HG03175 (cell line): ENCODE measurements at regions not wholly inside any gene's neighbourhood (a gene's known extent, or its start where the extent isn't known, plus 50 kb on each side); places are given as distances from the start of the nearest gene placed in this dataset.

ENCODE experiments used
- ATAC-seq: cut with Tn5 transposase; IDR thresholded peaks from one replicate; pipeline ENCODE4 v1.9.1; 2021; ENCODE audit warnings: mild to moderate bottlenecking, moderate library complexity; ENCODE audit not compliant: unreplicated experiment

GRCh38 chr5:88666761-88667495 is 216.1 kb downstream of the MEF2C start:
- peak; percentile 73 for ATAC-seq

DNA sequence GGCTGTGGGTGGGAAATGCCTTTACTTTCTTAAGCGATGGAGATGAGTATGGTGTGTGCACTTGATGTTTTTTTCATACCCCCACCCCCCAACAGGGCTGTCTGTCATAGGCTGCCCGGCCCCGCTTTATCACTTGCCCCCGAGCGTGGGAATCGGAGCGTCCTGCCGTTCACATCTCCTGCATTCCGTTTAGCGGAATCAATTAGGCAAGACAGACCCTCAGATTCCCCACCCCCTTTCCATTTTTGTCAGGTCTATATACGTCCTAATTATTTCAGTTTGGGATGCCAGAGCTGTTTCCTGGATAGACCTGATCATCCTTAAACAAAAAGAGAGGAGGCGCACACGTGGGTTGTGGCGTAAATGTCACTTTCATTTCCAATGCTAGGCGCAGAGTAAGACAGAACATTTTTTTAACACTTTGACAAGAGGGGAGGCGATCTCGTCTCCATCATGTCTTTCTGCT is 217.2 kb downstream of the MEF2C start:
- no peak for ATAC-seq

- ATAC-seq: no peak
Observed at GRCh38 chr5:88664645-88665044, 218.3 kb downstream of the MEF2C start.

DNA sequence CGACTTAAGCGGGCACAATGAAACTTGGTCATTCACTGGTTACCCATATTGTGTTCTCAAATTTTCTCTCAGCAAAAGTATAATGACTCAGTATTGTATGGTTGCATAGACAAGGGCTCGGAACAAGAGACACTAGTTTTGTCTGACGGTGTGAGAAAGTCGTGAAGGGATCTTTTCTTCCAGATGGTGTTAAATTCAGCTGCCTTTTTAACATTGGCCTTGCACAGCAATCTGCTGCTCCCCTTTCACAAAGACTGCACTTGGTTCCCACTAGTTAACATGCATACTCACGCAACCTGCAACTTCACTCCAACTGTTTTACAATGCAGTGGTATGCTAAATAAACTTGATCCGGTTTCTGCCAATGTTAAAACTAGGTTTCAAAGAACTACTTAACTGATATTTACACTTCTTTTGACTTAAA is 219.2 kb downstream of the MEF2C start:
- ATAC-seq: no peak

DNA sequence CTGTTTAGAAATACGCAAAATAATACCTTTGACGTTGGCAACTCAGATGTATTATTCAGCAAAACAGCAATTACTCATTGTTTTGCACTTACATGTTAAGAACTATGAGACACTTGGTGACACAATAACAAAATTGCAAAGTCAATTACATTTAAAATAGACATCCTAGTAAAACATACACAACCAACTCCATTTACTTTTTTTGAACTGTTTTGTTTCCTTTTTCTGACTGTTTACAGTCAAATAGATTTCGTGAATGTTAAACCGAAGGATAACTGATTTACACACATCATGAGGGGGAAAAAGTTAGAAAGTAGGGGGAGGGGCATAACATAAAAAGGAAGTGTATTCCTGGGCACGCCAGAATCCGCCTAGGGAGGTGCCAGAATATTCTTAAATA is 220.1 kb downstream of the MEF2C start:
- ATAC-seq: no peak

- ATAC-seq: no peak
Observed at GRCh38 chr5:88661806-88662207, 221.2 kb downstream of the MEF2C start.

GRCh38 chr5:88660947-88661805 is 221.8 kb downstream of the MEF2C start:
- ATAC-seq: peak; percentile 71

DNA sequence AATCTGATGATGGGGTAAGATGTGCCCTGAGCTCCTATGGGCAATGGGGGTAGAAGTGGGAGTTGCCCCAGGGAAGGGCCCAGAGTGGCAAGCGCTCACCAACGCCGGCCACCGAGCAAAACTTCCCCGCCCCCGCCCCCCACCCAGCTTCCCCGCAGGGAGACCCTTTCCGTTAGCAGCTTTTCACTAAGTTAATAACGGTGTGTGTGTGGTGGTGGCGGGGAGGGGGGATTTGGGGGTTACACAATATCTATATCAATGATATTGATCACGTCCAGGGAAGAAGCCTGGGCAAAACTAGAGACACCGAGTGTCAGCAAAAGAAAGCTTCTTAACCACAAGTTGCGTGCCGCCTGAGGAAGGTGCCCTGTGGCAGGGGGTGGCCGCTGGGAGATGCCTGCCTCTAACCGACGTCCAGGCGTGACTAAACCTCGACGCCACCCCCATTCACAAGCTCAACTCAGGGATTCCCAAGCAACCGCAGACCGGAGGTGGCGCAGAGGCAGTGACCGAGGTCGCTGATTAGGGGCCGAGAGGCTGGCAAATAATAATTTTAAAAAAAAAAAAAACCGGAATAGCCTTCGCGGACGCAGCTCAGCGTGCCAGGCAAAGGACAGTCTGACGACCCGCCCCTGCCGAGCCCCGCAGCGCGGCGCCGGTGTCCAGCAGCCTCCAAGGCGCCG is 222.6 kb downstream of the MEF2C start:
- ATAC-seq: peak; percentile 11

DNA sequence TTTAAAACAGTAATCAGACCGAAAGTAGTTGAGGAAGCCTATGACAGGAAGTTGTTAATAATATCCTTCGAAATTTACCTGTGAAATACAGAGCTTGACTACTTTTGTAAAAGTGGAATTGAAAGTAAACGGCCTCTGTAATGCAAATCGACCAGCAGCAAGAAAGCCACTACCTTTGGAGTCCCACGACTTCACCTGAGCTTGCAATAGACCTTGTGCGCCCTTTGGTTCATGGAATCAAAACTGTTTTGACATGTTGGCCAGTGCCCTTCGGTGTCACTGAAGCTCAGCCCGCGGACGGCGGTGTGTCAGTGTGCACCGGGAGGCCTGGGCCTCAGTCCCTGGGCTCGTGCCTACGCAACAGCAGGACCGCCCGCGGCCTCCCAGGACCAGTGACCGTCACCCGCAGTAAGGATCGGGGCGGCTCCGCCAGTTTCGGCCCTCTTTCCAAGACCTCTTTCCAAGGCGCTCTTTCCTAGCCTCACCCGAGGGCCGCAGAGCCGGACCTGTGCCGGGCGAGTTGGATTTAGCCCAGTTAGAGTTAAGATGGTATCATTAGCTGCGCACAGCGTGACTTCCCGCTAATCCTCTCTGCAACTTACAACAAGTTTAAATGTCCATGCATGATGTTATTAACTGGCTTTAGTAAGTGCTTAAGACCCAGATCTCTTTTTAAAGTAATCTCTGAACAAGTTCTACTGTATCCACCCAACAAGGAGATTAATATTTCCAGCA is 223.3 kb downstream of the MEF2C start:
- peak; percentile 56 for ATAC-seq

DNA sequence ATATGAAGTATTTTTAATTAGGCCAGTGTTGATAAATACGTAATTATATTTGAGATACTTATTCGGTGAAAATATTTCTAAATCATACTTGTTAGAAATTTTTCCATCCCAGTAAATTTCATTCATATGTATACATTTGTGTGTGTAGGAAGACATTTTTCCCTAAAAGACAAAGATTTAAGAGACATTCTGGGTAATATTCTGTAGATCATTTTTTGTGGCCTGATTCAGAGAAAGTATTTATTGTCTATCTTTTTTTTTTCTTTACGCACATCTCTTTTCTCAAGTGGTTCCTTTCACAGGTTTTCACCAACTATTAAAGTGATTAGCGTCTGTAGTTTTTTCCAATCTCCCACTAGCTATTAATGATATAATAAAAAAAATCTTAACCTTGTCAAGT is 224.1 kb downstream of the MEF2C start:
- ATAC-seq: no peak

DNA sequence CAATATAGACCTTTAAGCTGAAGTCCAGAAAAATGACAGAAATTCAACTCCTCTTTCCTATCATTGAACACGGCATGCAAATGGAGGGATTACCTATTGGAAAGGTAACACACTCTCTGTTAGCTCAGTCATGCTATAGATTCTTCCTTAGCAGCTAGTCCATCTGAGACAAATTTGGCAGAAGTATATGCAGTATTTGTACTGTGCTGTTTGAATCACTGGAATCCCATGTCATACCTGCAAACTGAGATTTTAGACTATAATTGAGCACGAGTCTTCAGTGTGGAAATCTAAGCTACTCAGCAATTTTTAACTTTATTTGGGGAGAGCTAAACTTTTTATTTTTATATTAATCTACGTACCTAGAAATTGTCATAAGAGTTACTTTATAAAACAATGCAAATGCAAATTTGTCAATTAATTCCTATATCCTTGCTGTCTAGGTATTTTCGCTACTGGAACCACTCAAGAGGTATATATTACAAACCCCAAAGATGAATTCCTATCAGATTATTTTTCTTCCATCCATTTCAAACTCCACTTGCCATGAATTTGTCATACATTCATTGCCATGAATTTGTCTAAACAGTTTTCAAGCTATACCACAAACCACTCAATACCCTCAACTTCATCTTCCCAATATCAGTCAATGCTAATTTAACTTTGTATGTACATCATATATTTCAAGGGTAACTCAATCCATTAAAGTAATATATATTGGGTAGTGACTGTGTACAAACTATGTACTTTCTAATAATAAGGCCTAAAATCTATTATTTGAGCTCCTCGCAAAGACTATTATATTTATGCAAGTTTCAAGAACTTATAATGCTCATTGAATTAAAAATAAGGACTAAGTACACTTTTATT is 224.8 kb downstream of the MEF2C start:
- ATAC-seq: no peak

GRCh38 chr5:88657136-88657535 is 225.8 kb downstream of the MEF2C start:
- ATAC-seq: no peak

DNA sequence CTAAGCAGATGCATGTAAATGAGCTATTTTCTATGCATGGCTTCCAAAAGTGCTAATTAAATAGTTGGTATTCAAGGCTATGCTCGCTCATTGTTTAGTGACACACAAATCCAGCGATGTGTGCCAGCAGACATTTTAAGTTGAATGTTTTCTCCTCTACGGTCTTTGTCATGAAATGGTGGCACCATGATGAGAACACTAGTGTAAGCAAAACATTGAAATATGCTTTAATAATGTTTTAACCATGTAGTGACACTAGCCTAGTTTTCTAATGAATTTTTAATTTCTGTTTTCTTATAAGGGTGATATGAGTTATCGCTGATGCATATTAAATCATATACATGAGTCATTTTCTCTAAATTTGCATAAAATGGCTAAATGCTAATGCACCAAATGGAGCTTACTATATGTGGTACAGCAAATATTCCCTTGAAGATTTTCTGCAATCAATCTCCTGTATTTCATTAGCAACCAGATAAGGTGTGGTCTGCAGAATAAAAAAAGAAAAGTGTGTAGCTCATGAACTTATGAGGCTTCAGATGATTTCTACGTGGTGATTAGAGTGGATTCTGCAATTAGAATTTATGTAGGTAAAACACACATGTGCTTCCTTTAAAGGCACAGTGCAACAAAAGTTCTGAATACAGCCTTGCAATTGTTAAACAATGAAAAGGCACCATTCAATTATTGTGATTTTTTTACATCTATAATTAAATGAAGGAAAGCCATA is 226.6 kb downstream of the MEF2C start:
- ATAC-seq: no peak

- ATAC-seq: no peak
Observed at GRCh38 chr5:88653471-88653870, 229.5 kb downstream of the MEF2C start.

DNA sequence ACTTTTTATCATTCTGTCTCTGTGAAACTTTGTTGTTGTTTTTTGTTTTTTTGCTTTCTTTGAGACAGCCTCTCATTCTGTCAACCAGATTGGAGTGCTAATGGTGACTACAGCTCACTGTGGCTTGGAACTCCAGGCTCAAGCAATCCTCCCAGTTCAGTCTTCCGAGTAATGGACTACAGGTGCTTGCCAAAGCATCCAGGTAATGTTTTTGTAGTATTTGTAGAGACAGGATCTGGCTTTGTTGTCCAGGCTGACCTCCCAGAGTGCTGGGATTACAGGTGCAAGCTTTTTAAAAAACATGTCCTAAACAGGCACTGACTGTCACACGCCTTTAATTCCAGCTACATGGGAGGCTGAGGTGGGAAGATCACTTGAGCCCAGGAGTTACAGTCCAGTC is 235.1 kb downstream of the MEF2C start:
- ATAC-seq: no peak

DNA sequence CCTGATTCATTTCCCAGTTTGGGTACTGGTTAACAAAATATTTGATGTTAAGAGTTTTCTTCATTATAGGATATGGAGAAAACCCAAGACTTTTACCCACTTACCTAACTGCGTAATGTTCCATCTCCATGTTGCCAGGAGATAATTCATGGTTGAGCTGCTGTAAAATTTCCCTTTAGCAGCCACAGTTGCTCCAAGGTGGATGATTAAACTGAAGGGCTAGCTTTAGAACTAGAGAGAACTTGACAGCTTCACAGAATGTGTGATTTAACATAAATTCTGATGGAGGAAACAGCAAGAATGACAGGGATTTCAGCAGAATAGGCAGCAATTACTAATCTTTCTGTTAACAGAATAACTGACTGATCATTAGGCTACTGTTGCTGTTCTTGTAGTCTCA is 236.1 kb downstream of the MEF2C start:
- ATAC-seq: no peak

DNA sequence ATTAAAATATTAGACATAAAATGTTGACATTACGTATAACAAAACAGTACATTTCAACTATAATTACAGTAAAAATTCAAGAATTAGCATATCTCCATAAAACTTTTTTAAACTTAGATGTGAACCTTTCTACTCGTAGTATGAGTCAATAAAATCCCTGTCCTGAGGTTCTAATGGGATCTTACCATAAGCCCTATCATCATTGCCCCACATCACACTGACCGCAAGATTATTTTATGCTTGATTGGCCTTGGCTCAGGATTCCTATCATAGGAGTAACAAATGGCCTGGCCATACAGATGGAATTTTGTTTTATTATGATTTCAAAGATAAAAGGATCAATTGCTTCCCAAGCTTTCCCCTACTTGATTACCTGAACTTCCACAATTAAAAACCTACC is 238.3 kb downstream of the MEF2C start:
- no peak for ATAC-seq

DNA sequence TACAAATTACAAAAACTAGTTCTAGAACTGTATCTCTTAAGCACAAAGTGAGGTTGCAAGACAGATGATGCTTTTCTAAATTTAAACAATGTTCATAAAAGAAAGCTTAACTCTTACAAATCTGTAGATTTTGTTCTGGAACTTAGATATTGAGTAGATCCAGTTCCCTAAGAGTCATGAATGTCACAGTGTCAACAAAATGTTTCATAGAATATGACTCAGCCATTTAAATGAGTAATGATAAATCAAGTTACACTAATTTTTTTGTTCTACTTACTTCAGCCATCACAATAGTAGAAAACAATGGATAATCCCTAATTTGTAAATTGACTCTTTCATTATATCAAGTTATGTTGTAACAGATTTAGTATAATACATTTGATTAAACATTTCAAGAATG is 239.7 kb downstream of the MEF2C start:
- ATAC-seq: no peak

DNA sequence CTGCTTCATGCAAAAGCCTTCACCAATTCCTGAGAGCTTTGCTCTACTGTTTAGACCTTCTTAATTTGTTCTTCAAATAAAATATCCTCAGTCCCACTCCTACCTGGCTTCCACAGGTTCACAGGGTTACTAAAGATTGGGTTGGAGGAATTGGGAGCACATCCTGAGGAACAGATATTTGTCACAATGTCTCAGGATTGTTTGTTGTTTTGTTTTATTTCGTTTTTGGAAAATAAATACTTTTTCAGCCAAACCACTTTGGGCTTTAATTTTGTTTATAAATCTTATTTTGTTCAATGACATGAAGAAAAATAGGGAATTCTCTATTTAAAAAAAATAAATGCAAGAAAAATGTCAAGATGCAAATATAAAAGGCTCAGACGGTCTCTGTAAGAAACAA is 249.0 kb downstream of the MEF2C start:
- no peak for ATAC-seq
